Neural progenitor cell (in vitro differentiated cells): ENCODE measurements at regions not wholly inside any gene's neighbourhood (a gene's known extent, or its start where the extent isn't known, plus 50 kb on each side); places are given as distances from the start of the nearest gene placed in this dataset.
"Not testable (repeated sequence)": the region's sequence is repeated elsewhere in the genome, so short reads cannot be mapped to it uniquely, and the experiment has no call there.

Experiments used
- DNase-seq: peaks from one replicate; pipeline ENCODE4 v3.0.0-alpha.2; 2016; ENCODE audit warnings: low spot score
- H2AFZ ChIP-seq: fragments of 200-600 bp; sonication (generic); replicated peaks from 2 replicates; pipeline ENCODE4 v1.6.1; 2016; ENCODE audit warnings: antibody characterized with exemption
- H3F3A ChIP-seq: fragments of 200-600 bp; sonication (generic); 2 replicates; pipeline ENCODE4 v1.6.1; 2016; ENCODE audit warnings: antibody characterized with exemption, low read depth
- H3K27ac ChIP-seq: fragments of 200-600 bp; sonication (generic); 2 replicates; pipeline ENCODE4 v1.5.1; 2016; ENCODE audit warnings: mild to moderate bottlenecking
- H3K27me3 ChIP-seq: fragments of 200-600 bp; sonication (generic); 2 replicates; pipeline ENCODE4 v1.6.1; 2016; ENCODE audit warnings: mild to moderate bottlenecking, moderate library complexity
- H3K36me3 ChIP-seq: fragments of 200-600 bp; sonication (generic); 2 replicates; pipeline ENCODE4 v1.5.1; 2016
- H3K4me1 ChIP-seq: fragments of 200-600 bp; sonication (generic); 2 replicates; pipeline ENCODE4 v1.6.1; 2016; ENCODE audit warnings: mixed run types
- H3K4me2 ChIP-seq: fragments of 200-600 bp; sonication (generic); 2 replicates; pipeline ENCODE4 v1.6.1; 2016
- H3K4me3 ChIP-seq: fragments of 200-600 bp; sonication (generic); 2 replicates; pipeline ENCODE4 v1.5.1; 2016
- H3K79me2 ChIP-seq: fragments of 200-600 bp; sonication (generic); 2 replicates; pipeline ENCODE4 v1.6.1; 2016; ENCODE audit warnings: low read depth
- H3K9ac ChIP-seq: fragments of 200-600 bp; sonication (generic); 2 replicates; pipeline ENCODE4 v1.6.1; 2016
- H3K9me3 ChIP-seq: fragments of 200-600 bp; sonication (generic); 2 replicates; pipeline ENCODE4 v1.5.1; 2016; ENCODE audit warnings: low read depth
- H4K20me1 ChIP-seq: fragments of 200-600 bp; sonication (generic); 2 replicates; pipeline ENCODE4 v1.6.1; 2016; ENCODE audit warnings: low read depth
- H3K27ac Mint-ChIP-seq: 3 replicates; pipeline ENCODE4 v1.8.0; 2021; ENCODE audit warnings: mixed read lengths
- H3K27me3 Mint-ChIP-seq: 2 replicates; pipeline ENCODE4 v1.8.0; 2022; ENCODE audit warnings: low read depth, mild to moderate bottlenecking, inconsistent platforms, moderate library complexity, mixed read lengths; ENCODE audit not compliant: insufficient read depth
- H3K36me3 Mint-ChIP-seq: 3 replicates; pipeline ENCODE4 v1.8.0; 2021; ENCODE audit warnings: mixed read lengths
- H3K4me1 Mint-ChIP-seq: 3 replicates; pipeline ENCODE4 v1.8.0; 2021; ENCODE audit warnings: mixed read lengths
- H3K4me3 Mint-ChIP-seq: 3 replicates; pipeline ENCODE4 v1.8.0; 2021; ENCODE audit warnings: mild to moderate bottlenecking, moderate library complexity, mixed read lengths
- H3K9me3 Mint-ChIP-seq: 3 replicates; pipeline ENCODE4 v1.8.0; 2020; ENCODE audit warnings: mixed read lengths

- DNase-seq, H3F3A ChIP-seq, H3K27ac ChIP-seq, H3K4me1 ChIP-seq, H3K79me2 ChIP-seq, H3K9ac ChIP-seq, H3K4me1 Mint-ChIP-seq, H3K4me3 Mint-ChIP-seq, H3K36me3 ChIP-seq, H3K4me3 ChIP-seq, H3K36me3 Mint-ChIP-seq, H3K27me3 ChIP-seq, H3K4me2 ChIP-seq, H3K27ac Mint-ChIP-seq, H4K20me1 ChIP-seq, H3K27me3 Mint-ChIP-seq, H2AFZ ChIP-seq: not testable (repeated sequence)
- peaks cover 77% of the 10 kb centered on the region for H3K9me3 ChIP-seq
- H3K9me3 Mint-ChIP-seq = peaks cover 50% of the 10 kb centered on the region
Observed at GRCh38 chr21:9950363-9950762, 571.0 kb upstream of the TPTE start.

GRCh38 chr21:9958791-9959190 lies 562.6 kb upstream of the TPTE start:
- H3K36me3 ChIP-seq, H3K79me2 ChIP-seq, H3K4me3 Mint-ChIP-seq, H3K36me3 Mint-ChIP-seq, H3K27me3 Mint-ChIP-seq, H3K9ac ChIP-seq, H3K4me1 ChIP-seq, H3K27ac ChIP-seq, H3K4me1 Mint-ChIP-seq, H4K20me1 ChIP-seq, H3K27me3 ChIP-seq, H2AFZ ChIP-seq, H3K27ac Mint-ChIP-seq, H3K4me2 ChIP-seq, H3K4me3 ChIP-seq, DNase-seq, H3F3A ChIP-seq: not testable (repeated sequence)
- peaks cover 30% of the 10 kb centered on the region for H3K9me3 Mint-ChIP-seq
- peaks cover 66% of the 10 kb centered on the region for H3K9me3 ChIP-seq

- peaks cover 68% of the 10 kb centered on the region for H3K9me3 ChIP-seq
- not testable (repeated sequence) for H3K4me3 Mint-ChIP-seq, H3K36me3 ChIP-seq, H2AFZ ChIP-seq, H4K20me1 ChIP-seq, H3K36me3 Mint-ChIP-seq, H3K4me3 ChIP-seq, H3K79me2 ChIP-seq, H3K27me3 ChIP-seq, H3K27me3 Mint-ChIP-seq, H3K9ac ChIP-seq, H3K4me1 Mint-ChIP-seq, H3F3A ChIP-seq, H3K27ac Mint-ChIP-seq, H3K4me1 ChIP-seq, DNase-seq, H3K27ac ChIP-seq, H3K4me2 ChIP-seq
- H3K9me3 Mint-ChIP-seq = peaks cover 28% of the 10 kb centered on the region
Observed at GRCh38 chr21:9959220-9959964, 562.0 kb upstream of the TPTE start.

GRCh38 chr21:9969399-9969798 lies 552.0 kb upstream of the TPTE start:
- not testable (repeated sequence) for H3K27me3 Mint-ChIP-seq

GRCh38 chr21:9972018-9972417 lies 549.4 kb upstream of the TPTE start:
- H3K27me3 Mint-ChIP-seq, H4K20me1 ChIP-seq, H3F3A ChIP-seq, H3K36me3 Mint-ChIP-seq, H3K36me3 ChIP-seq, H3K27me3 ChIP-seq, H3K4me3 Mint-ChIP-seq, H3K4me2 ChIP-seq, H2AFZ ChIP-seq, H3K27ac ChIP-seq, H3K9ac ChIP-seq, H3K4me3 ChIP-seq, H3K27ac Mint-ChIP-seq, H3K79me2 ChIP-seq, DNase-seq, H3K4me1 Mint-ChIP-seq, H3K4me1 ChIP-seq: not testable (repeated sequence)
- H3K9me3 Mint-ChIP-seq = peaks cover 25% of the 10 kb centered on the region
- peaks cover 31% of the 10 kb centered on the region for H3K9me3 ChIP-seq

More at GRCh38 chr21:9969399-9969798, 552.0 kb upstream of the TPTE start:
- H3K4me3 ChIP-seq, H4K20me1 ChIP-seq, H3F3A ChIP-seq, H3K4me1 ChIP-seq, H2AFZ ChIP-seq, H3K27ac Mint-ChIP-seq, H3K36me3 ChIP-seq, H3K9ac ChIP-seq, DNase-seq, H3K4me2 ChIP-seq, H3K4me1 Mint-ChIP-seq, H3K27ac ChIP-seq, H3K27me3 ChIP-seq, H3K4me3 Mint-ChIP-seq, H3K79me2 ChIP-seq, H3K36me3 Mint-ChIP-seq: not testable (repeated sequence)
- peaks cover 43% of the 10 kb centered on the region for H3K9me3 ChIP-seq
- peaks cover 32% of the 10 kb centered on the region for H3K9me3 Mint-ChIP-seq

- H3K4me2 ChIP-seq, H3K27me3 Mint-ChIP-seq: not testable (repeated sequence)
Observed at GRCh38 chr21:9978371-9978770, 543.0 kb upstream of the TPTE start.

GRCh38 chr21:9997507-9997906 lies 523.9 kb upstream of the TPTE start:
- not testable (repeated sequence) for H3K27ac Mint-ChIP-seq, H3K4me1 ChIP-seq, H3K36me3 Mint-ChIP-seq, H3K4me1 Mint-ChIP-seq, H3K27ac ChIP-seq, H3K79me2 ChIP-seq, H4K20me1 ChIP-seq, H3K27me3 Mint-ChIP-seq, H3K27me3 ChIP-seq, H3K4me2 ChIP-seq, H3K9ac ChIP-seq, H3K36me3 ChIP-seq, H2AFZ ChIP-seq, H3F3A ChIP-seq, H3K4me3 Mint-ChIP-seq, DNase-seq, H3K4me3 ChIP-seq
- H3K9me3 ChIP-seq = peaks cover 42% of the 10 kb centered on the region
- H3K9me3 Mint-ChIP-seq = peaks cover 27% of the 10 kb centered on the region

More at GRCh38 chr21:9978371-9978770, 543.0 kb upstream of the TPTE start:
- H3K27me3 ChIP-seq, H3K79me2 ChIP-seq, H3K9ac ChIP-seq, H3K4me1 Mint-ChIP-seq, H3K4me1 ChIP-seq, H3K4me3 Mint-ChIP-seq, H3K36me3 Mint-ChIP-seq, H2AFZ ChIP-seq, H3K4me3 ChIP-seq, H3K27ac Mint-ChIP-seq, H3K36me3 ChIP-seq, DNase-seq, H4K20me1 ChIP-seq, H3K27ac ChIP-seq, H3F3A ChIP-seq: not testable (repeated sequence)
- H3K9me3 Mint-ChIP-seq = peaks cover 40% of the 10 kb centered on the region
- H3K9me3 ChIP-seq = peaks cover 35% of the 10 kb centered on the region

- not testable (repeated sequence) for H3K4me3 Mint-ChIP-seq, H3K27me3 ChIP-seq, H3K4me2 ChIP-seq, H2AFZ ChIP-seq, H3K27ac Mint-ChIP-seq, H4K20me1 ChIP-seq, H3K4me1 ChIP-seq, H3K36me3 ChIP-seq, H3F3A ChIP-seq, H3K4me3 ChIP-seq, H3K4me1 Mint-ChIP-seq, DNase-seq, H3K9ac ChIP-seq, H3K79me2 ChIP-seq, H3K27me3 Mint-ChIP-seq, H3K27ac ChIP-seq, H3K36me3 Mint-ChIP-seq
- H3K9me3 ChIP-seq = peaks cover 40% of the 10 kb centered on the region
- H3K9me3 Mint-ChIP-seq = peaks cover 37% of the 10 kb centered on the region
Observed at GRCh38 chr21:10002762-10003313, 518.5 kb upstream of the TPTE start.
